PC-3 (cell line): ENCODE measurements at regions not wholly inside any gene's neighbourhood (a gene's known extent, or its start where the extent isn't known, plus 50 kb on each side); places are given as distances from the start of the nearest gene placed in this dataset.

Experiments
- CTCF ChIP-seq: fragments of 300-600 bp; sonication (generic); conservative IDR thresholded peaks from 2 replicates; pipeline ENCODE4 v1.5.1; 2017; ENCODE audit warnings: antibody characterized with exemption, low read depth, mild to moderate bottlenecking, low read length
- EZH2 ChIP-seq: fragments of 300-600 bp; sonication (generic); IDR thresholded peaks from one replicate; pipeline ENCODE4 v1.6.1; 2017; ENCODE audit warnings: antibody characterized with exemption, mild to moderate bottlenecking, low read length; ENCODE audit not compliant: unreplicated experiment
- EZH2phosphoT487 ChIP-seq: fragments of 300-600 bp; sonication (generic); IDR thresholded peaks from 2 replicates; pipeline ENCODE4 v1.6.1; 2018; ENCODE audit warnings: mild to moderate bottlenecking, antibody characterized with exemption, low read length, borderline replicate concordance

GRCh38 chr7:42461537-42461936 is 224.5 kb upstream of the GLI3 start:
- TF ChIP-seq CTCF, result no peak
- no peak for TF ChIP-seq EZH2
- TF ChIP-seq EZH2phosphoT487, result no peak
